ENCODE measurements at regions not wholly inside any gene's neighbourhood (a gene's known extent, or its start where the extent isn't known, plus 50 kb on each side); places are given as distances from the start of the nearest gene placed in this dataset.

DNA sequence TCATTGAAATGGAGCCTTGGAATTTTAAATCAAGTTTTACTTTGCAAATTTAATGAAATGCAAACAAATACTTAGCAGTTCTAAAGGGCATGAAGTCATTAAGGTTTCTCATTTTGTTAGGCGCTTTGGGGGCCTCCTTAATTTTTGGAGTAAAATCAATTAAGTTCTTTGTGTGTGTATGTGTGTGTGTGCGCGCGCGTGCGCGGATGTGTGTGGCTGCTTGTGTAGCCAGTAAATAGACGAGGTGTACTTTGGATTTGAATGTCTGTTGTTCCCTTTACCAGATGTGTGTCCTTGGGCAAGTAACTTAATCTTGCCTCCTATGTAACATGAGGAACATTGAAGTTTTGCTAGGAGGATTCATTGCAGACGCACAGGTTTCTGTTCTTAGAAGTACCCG is 1051.4 kb upstream of the EEF2KMT start:
- H3K4me1 Mint-ChIP-seq (ENCODE audit: low read depth, unreplicated experiment): no peaks in the 10 kb centered on the region
- no peak for DNase-seq
- peaks cover 12% of the 10 kb centered on the region for H3K27me3 Mint-ChIP-seq (ENCODE audit: unreplicated experiment)
- no peak overlapping the region for H3K27ac Mint-ChIP-seq (ENCODE audit: unreplicated experiment)
- CTCF ChIA-PET: no interaction called here
- TF ChIP-seq, protein P1, sequence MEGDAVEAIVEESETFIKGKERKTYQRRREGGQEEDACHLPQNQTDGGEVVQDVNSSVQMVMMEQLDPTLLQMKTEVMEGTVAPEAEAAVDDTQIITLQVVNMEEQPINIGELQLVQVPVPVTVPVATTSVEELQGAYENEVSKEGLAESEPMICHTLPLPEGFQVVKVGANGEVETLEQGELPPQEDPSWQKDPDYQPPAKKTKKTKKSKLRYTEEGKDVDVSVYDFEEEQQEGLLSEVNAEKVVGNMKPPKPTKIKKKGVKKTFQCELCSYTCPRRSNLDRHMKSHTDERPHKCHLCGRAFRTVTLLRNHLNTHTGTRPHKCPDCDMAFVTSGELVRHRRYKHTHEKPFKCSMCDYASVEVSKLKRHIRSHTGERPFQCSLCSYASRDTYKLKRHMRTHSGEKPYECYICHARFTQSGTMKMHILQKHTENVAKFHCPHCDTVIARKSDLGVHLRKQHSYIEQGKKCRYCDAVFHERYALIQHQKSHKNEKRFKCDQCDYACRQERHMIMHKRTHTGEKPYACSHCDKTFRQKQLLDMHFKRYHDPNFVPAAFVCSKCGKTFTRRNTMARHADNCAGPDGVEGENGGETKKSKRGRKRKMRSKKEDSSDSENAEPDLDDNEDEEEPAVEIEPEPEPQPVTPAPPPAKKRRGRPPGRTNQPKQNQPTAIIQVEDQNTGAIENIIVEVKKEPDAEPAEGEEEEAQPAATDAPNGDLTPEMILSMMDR (IDR thresholded peaks at IDR 0.05; ENCODE audit: unreplicated experiment): no peak
- no peaks in the 10 kb centered on the region for H3K36me3 Mint-ChIP-seq (ENCODE audit: insufficient read depth, unreplicated experiment)
- H3K4me3 Mint-ChIP-seq (ENCODE audit: low read depth, unreplicated experiment): no peak overlapping the region
- BruUV-seq (replicated peaks): no TSS peak
- intact Hi-C loops (cut with micrococcal nuclease; ENCODE audit: unreplicated experiment): no loop called here
- peaks cover 6% of the 10 kb centered on the region for H3K9me3 Mint-ChIP-seq (ENCODE audit: low read depth, unreplicated experiment)

DNA sequence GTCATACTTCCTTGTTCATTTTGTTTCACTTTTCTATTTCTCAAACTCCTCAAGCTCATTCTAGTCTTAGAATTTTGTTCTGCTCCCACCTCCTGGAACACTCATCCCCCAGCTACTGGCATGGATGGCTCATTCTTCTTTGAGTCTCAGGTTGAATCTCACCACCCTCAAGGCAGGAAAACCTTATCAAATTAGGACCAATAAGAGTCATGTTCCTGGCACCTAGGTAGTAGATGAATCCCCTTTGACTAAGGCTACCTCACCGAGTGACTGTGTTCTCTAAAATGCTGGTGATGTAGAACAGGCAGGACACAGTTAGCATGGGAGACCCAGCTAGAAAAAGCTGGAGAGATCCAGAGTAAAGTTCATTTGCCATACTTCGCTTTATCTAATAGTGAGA is 1050.8 kb upstream of the EEF2KMT start:
- BruUV-seq (replicated peaks): no TSS peak
- H3K4me3 Mint-ChIP-seq (ENCODE audit: low read depth, unreplicated experiment): no peak overlapping the region
- intact Hi-C loops (cut with micrococcal nuclease; ENCODE audit: unreplicated experiment): no loop called here
- no peak for DNase-seq
- H3K27me3 Mint-ChIP-seq (ENCODE audit: unreplicated experiment): peaks cover 12% of the 10 kb centered on the region
- H3K36me3 Mint-ChIP-seq (ENCODE audit: insufficient read depth, unreplicated experiment): no peaks in the 10 kb centered on the region
- H3K27ac Mint-ChIP-seq (ENCODE audit: unreplicated experiment): no peak overlapping the region
- CTCF ChIA-PET: no interaction called here
- peaks cover 6% of the 10 kb centered on the region for H3K9me3 Mint-ChIP-seq (ENCODE audit: low read depth, unreplicated experiment)
- no peaks in the 10 kb centered on the region for H3K4me1 Mint-ChIP-seq (ENCODE audit: low read depth, unreplicated experiment)
- TF ChIP-seq, protein P1 (IDR thresholded peaks at IDR 0.05; ENCODE audit: unreplicated experiment): no peak

DNA sequence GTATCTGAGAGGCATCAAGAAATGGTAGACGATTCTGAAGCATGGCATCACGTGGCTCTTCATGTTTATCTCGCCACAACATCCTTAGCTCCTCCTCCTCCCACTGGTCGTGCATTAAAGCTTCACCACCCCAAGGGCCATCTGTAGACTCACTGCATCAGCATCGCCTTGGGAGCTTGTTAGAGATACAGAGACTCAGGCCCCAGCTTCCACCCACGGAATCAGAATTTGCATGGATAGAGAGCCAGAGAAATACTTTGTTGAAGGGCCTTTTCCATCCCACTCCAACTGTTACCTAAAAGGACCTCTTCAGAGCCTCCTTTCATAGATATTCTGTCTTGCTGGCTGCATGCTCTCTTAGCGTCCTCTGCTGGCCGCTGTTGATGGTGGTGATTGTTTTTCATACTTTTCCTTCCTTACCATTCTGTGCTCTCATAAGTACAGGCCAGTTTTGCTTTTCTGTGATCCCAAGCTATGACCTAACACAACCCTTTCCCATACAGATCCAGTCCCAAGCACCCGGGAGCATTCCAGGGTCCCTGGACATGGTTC is 1049.4 kb upstream of the EEF2KMT start:
- BruUV-seq (replicated peaks): no TSS peak
- Mint-ChIP-seq H3K27ac (ENCODE audit: unreplicated experiment) (no peak overlapping the region), H3K9me3 (ENCODE audit: low read depth, unreplicated experiment) (peaks cover 10% of the 10 kb centered on the region)

DNA sequence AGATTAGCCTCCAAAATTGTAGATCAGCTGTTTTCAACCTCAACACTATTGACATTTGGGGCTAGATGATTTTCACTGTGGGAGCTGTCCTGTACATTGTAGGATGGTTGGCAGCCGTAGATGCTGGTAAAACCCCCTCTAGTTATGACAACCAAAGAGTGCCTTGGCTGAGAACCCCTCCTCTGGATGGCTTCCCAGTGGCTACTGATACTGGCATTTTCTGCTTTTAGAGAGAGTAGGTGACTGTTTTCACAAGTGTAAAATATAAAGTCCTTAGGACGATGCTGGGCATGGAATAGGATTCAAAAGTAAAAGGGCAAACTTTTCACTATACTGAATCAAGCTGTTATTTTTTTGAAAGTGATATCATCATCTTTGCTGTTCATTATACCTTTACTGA is 1048.8 kb upstream of the EEF2KMT start:
- no peaks in the 10 kb centered on the region for H3K4me1 Mint-ChIP-seq (ENCODE audit: low read depth, unreplicated experiment)
- TF ChIP-seq, protein P1 (IDR thresholded peaks at IDR 0.05; ENCODE audit: unreplicated experiment): no peak
- CTCF ChIA-PET: no interaction called here

More for the DNA sequence above, 1049.4 kb upstream of the EEF2KMT start:
- H3K4me1 Mint-ChIP-seq (ENCODE audit: low read depth, unreplicated experiment): no peaks in the 10 kb centered on the region
- intact Hi-C loops (cut with micrococcal nuclease; ENCODE audit: unreplicated experiment): no loop called here
- TF ChIP-seq, protein P1 (IDR thresholded peaks at IDR 0.05; ENCODE audit: unreplicated experiment): no peak
- H3K4me3 Mint-ChIP-seq (ENCODE audit: low read depth, unreplicated experiment): no peak overlapping the region
- no peaks in the 10 kb centered on the region for H3K36me3 Mint-ChIP-seq (ENCODE audit: insufficient read depth, unreplicated experiment)
- H3K27me3 Mint-ChIP-seq (ENCODE audit: unreplicated experiment): peaks cover 12% of the 10 kb centered on the region
- CTCF ChIA-PET: no interaction called here
- no peak for DNase-seq

More for the DNA sequence above, 1048.8 kb upstream of the EEF2KMT start:
- no peak overlapping the region for H3K4me3 Mint-ChIP-seq (ENCODE audit: low read depth, unreplicated experiment)
- peaks cover 12% of the 10 kb centered on the region for H3K9me3 Mint-ChIP-seq (ENCODE audit: low read depth, unreplicated experiment)
- H3K36me3 Mint-ChIP-seq (ENCODE audit: insufficient read depth, unreplicated experiment): no peaks in the 10 kb centered on the region
- H3K27me3 Mint-ChIP-seq (ENCODE audit: unreplicated experiment): peaks cover 12% of the 10 kb centered on the region
- intact Hi-C loops (cut with micrococcal nuclease; ENCODE audit: unreplicated experiment): no loop called here
- BruUV-seq (replicated peaks): no TSS peak
- no peak for DNase-seq
- no peak overlapping the region for H3K27ac Mint-ChIP-seq (ENCODE audit: unreplicated experiment)

All from Calu3 (cell line).